Neural progenitor cell (in vitro differentiated cells): ENCODE measurements at regions not wholly inside any gene's neighbourhood (a gene's known extent, or its start where the extent isn't known, plus 50 kb on each side); places are given as distances from the start of the nearest gene placed in this dataset.

Experiments used
- CTCF ChIP-seq: fragments of 200-600 bp; sonication (generic); IDR thresholded peaks from 2 replicates; pipeline ENCODE4 v1.5.1; 2017; ENCODE audit warnings: antibody characterized with exemption, mild to moderate bottlenecking
- EZH2 ChIP-seq: fragments of 200-600 bp; sonication (generic); IDR thresholded peaks from 2 replicates; pipeline ENCODE4 v1.6.1; 2017; ENCODE audit warnings: antibody characterized with exemption, mild to moderate bottlenecking, moderate library complexity
- EZH2phosphoT487 ChIP-seq: fragments of 200-600 bp; sonication (generic); IDR thresholded peaks from 2 replicates; pipeline ENCODE4 v1.6.1; 2017; ENCODE audit warnings: antibody characterized with exemption

DNA sequence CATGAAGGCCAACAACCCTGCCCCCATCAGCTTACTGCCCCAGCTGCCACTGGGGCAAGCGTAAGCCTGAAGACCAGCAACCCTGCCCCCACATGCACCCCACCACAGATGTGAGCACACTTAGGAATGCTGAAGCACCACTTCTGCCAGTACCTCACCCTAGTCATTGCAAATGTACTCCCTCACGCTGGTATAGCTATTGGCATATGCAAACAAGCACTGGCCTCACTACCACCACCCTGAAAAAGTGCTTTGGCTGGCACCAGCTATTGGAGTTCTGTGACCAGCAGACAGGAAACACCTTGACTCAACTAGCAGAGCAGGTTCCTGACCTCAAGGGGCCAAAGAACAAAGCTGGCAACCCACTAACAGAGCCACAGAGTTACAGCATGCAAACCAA, 534.4 kb upstream of the POU3F4 start:
- TF ChIP-seq CTCF: no peak
- no peak for TF ChIP-seq EZH2
- no peak for TF ChIP-seq EZH2phosphoT487
